ENCODE measurements at regions not wholly inside any gene's neighbourhood (a gene's known extent, or its start where the extent isn't known, plus 50 kb on each side); places are given as distances from the start of the nearest gene placed in this dataset.

GRCh38 chr5:96302174-96302738, 130.8 kb downstream of the PCSK1 start:
- Histone ChIP-seq H3K27ac (ENCODE audit: low read depth, low read length) (no peak overlapping the region), H4K20me1 (ENCODE audit: insufficient read depth) (no peaks in the 10 kb centered on the region), H3K4me1 (ENCODE audit: control insufficient read depth in 1 of 2, insufficient read depth in 2 of 2, low read length in 2 of 2) (no peaks in the 10 kb centered on the region), H3K9me3 (ENCODE audit: control insufficient read depth in 1 of 2, insufficient read depth in 1 of 2, low read depth in 1 of 2, low read length in 2 of 2) (no peaks in the 10 kb centered on the region), H3K4me3 (replicated peaks in 1 of 2; ENCODE audit: low read depth in 1 of 2, low read length in 2 of 2) (no peak overlapping the region), H3K27me3 (ENCODE audit: insufficient read depth, low read length) (no peaks in the 10 kb centered on the region), H2AFZ (ENCODE audit: low read depth, low read length, poor library complexity, severe bottlenecking) (no peak overlapping the region), H3K9ac (ENCODE audit: low read length) (no peak overlapping the region), H3K79me2 (ENCODE audit: insufficient read depth, low read length) (no peaks in the 10 kb centered on the region), H3K4me2 (ENCODE audit: low read length) (no peak overlapping the region), H3K36me3 (ENCODE audit: control insufficient read depth in 1 of 2, insufficient read depth in 2 of 2, low read length in 2 of 2) (no peaks in the 10 kb centered on the region), H3K9me2 (ENCODE audit: insufficient read depth) (no peaks in the 10 kb centered on the region)
- ChIA-PET POLR2A (no interaction called here), RAD21 (ENCODE audit: low non-redundant PET in 1 of 2, low total read pairs in 2 of 2, uncharacterized antibody in 2 of 2, unreplicated experiment in 2 of 2) (no interaction called here), CTCF (no interaction called here)
- DNase-seq (ENCODE audit: low read depth, low spot score) = no peak
- ATAC-seq = no peak
- intact Hi-C loops (cut with micrococcal nuclease) = no loop called here
- BruUV-seq (replicated peaks) = no TSS peak
- TF ChIP-seq EGR1 (IDR thresholded peaks at IDR 0.05; ENCODE audit: low read depth) (no peak), POLR2A (IDR thresholded peaks at IDR 0.05; ENCODE audit: borderline replicate concordance, extremely low read depth, insufficient read depth, insufficient read length) (no peak), ZNF274 (IDR thresholded peaks at IDR 0.05; ENCODE audit: low read depth, low read length) (no peak), EZH2phosphoT487 (IDR thresholded peaks at IDR 0.05; ENCODE audit: borderline replicate concordance) (no peak), SIN3A (IDR thresholded peaks at IDR 0.05; ENCODE audit: low read depth) (no peak)

DNA sequence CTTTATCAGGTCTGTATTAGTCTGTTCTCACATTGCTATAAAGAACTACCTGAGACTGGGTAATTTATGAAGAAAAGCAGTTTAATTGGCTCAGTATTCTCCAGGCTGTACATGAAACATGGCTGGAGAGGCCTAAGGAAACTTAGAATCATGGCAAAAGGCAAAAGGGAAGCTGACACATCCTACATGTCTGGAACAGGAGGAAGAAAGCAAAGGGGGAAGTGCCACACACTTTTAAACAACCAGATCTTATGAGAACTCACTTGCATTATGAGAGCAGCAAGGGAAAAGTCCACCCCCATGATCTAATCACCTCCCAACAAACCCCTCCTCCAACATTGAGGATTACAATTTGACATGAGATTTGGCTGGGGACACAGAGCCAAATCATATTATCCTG, 132.1 kb downstream of the PCSK1 start:
- no TSS peak for BruUV-seq (replicated peaks)
- no peaks in the 10 kb centered on the region for H3K79me2 ChIP-seq (ENCODE audit: insufficient read depth, low read length)
- no peaks in the 10 kb centered on the region for H3K4me1 ChIP-seq (ENCODE audit: control insufficient read depth in 1 of 2, insufficient read depth in 2 of 2, low read length in 2 of 2)
- no peaks in the 10 kb centered on the region for H3K27me3 ChIP-seq (ENCODE audit: insufficient read depth, low read length)
- H3K9ac ChIP-seq (ENCODE audit: low read length) = no peak overlapping the region
- ATAC-seq (no peak), DNase-seq (ENCODE audit: low read depth, low spot score) (no peak)
- no peaks in the 10 kb centered on the region for H3K9me2 ChIP-seq (ENCODE audit: insufficient read depth)
- intact Hi-C loops (cut with micrococcal nuclease) = no loop called here
- no peaks in the 10 kb centered on the region for H3K36me3 ChIP-seq (ENCODE audit: control insufficient read depth in 1 of 2, insufficient read depth in 2 of 2, low read length in 2 of 2)
- no peaks in the 10 kb centered on the region for H3K9me3 ChIP-seq (ENCODE audit: control insufficient read depth in 1 of 2, insufficient read depth in 1 of 2, low read depth in 1 of 2, low read length in 2 of 2)
- CTCF ChIA-PET = no interaction called here
- POLR2A ChIA-PET = no interaction called here
- H3K4me3 ChIP-seq (replicated peaks in 1 of 2; ENCODE audit: low read depth in 1 of 2, low read length in 2 of 2) = no peak overlapping the region
- H4K20me1 ChIP-seq (ENCODE audit: insufficient read depth) = no peaks in the 10 kb centered on the region
- RAD21 ChIA-PET (ENCODE audit: low non-redundant PET in 1 of 2, low total read pairs in 2 of 2, uncharacterized antibody in 2 of 2, unreplicated experiment in 2 of 2) = no interaction called here
- no peak overlapping the region for H2AFZ ChIP-seq (ENCODE audit: low read depth, low read length, poor library complexity, severe bottlenecking)
- H3K27ac ChIP-seq (ENCODE audit: low read depth, low read length) = no peak overlapping the region
- H3K4me2 ChIP-seq (ENCODE audit: low read length) = no peak overlapping the region
- no peak for TF ChIP-seq EGR1 (IDR thresholded peaks at IDR 0.05; ENCODE audit: low read depth)
- TF ChIP-seq ZFX (IDR thresholded peaks at IDR 0.05) = no peak
- TF ChIP-seq CBX3 (IDR thresholded peaks at IDR 0.05; ENCODE audit: low read depth) = no peak
- TF ChIP-seq CTCF (IDR thresholded peaks at IDR 0.05 in 2 of 3, conservative IDR thresholded peaks at IDR 0.05 in 1 of 3; ENCODE audit: borderline replicate concordance in 1 of 3, insufficient read depth in 1 of 3, low read depth in 2 of 3, low read length in 2 of 3) = no peak
- TF ChIP-seq SIN3A (IDR thresholded peaks at IDR 0.05; ENCODE audit: low read depth) = no peak
- TF ChIP-seq JUND (IDR thresholded peaks at IDR 0.05) = no peak
- no peak for TF ChIP-seq YY1 (IDR thresholded peaks at IDR 0.05; ENCODE audit: extremely low read depth, insufficient replicate concordance, low read depth, low read length)
- TF ChIP-seq, protein P1, sequence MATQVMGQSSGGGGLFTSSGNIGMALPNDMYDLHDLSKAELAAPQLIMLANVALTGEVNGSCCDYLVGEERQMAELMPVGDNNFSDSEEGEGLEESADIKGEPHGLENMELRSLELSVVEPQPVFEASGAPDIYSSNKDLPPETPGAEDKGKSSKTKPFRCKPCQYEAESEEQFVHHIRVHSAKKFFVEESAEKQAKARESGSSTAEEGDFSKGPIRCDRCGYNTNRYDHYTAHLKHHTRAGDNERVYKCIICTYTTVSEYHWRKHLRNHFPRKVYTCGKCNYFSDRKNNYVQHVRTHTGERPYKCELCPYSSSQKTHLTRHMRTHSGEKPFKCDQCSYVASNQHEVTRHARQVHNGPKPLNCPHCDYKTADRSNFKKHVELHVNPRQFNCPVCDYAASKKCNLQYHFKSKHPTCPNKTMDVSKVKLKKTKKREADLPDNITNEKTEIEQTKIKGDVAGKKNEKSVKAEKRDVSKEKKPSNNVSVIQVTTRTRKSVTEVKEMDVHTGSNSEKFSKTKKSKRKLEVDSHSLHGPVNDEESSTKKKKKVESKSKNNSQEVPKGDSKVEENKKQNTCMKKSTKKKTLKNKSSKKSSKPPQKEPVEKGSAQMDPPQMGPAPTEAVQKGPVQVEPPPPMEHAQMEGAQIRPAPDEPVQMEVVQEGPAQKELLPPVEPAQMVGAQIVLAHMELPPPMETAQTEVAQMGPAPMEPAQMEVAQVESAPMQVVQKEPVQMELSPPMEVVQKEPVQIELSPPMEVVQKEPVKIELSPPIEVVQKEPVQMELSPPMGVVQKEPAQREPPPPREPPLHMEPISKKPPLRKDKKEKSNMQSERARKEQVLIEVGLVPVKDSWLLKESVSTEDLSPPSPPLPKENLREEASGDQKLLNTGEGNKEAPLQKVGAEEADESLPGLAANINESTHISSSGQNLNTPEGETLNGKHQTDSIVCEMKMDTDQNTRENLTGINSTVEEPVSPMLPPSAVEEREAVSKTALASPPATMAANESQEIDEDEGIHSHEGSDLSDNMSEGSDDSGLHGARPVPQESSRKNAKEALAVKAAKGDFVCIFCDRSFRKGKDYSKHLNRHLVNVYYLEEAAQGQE (IDR thresholded peaks at IDR 0.05; ENCODE audit: low read depth) = no peak
- TF ChIP-seq POLR2A (IDR thresholded peaks at IDR 0.05; ENCODE audit: borderline replicate concordance, extremely low read depth, insufficient read depth, insufficient read length) = no peak

Data from HCT116 (cell line).